ENCODE measurements at regions not wholly inside any gene's neighbourhood (a gene's known extent, or its start where the extent isn't known, plus 50 kb on each side); places are given as distances from the start of the nearest gene placed in this dataset.

GRCh38 chr12:31903025-31903424 is 56.2 kb upstream of the RESF1 start:
- TF ChIP-seq POLR2AphosphoS5 (IDR thresholded peaks at IDR 0.05; ENCODE audit: insufficient read depth, low read depth, low read length) (no peak), CTCF (IDR thresholded peaks at IDR 0.05; ENCODE audit: extremely low read depth in 1 of 2, insufficient read depth in 1 of 2, low read depth in 1 of 2, low read length in 2 of 2) (no peak), GATA2 (IDR thresholded peaks at IDR 0.05; ENCODE audit: insufficient read depth, insufficient read length, low read depth, low read length) (no peak), POLR2A (IDR thresholded peaks at IDR 0.05; ENCODE audit: low read depth, low read length) (no peak), EZH2 (IDR thresholded peaks at IDR 0.05; ENCODE audit: borderline replicate concordance, low read depth, low read length, severe bottlenecking) (no peak)

Data from endothelial cell of umbilical vein (primary cell).